ENCODE measurements at regions not wholly inside any gene's neighbourhood (a gene's known extent, or its start where the extent isn't known, plus 50 kb on each side); places are given as distances from the start of the nearest gene placed in this dataset.

DNA sequence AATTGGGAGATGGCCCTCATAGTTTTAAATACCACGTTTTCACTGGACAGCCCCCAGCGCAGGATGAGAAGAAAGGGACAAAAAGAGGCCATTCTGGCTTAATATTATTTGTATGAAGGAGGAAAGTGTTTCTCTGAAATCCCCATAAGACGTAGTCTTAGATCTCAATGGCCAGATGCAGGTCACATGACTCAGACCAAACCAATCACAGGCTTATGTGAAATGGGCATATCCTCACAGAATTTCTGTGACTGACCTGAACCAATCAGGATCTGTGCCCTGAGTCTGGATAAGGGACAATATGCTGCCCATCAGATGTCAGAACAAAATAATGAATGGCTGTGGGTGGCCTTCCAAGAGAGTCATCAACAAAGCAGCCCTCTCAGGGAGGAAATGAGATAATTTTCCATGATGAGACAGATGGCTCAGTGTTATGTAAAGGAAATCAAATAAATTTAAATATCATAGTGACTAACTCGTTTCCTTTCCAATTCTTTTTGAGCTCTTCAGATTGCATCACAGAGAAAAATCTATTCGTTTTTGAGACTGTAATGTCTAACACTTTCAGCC lies 1009.5 kb upstream of the TMEM132C start:
- H3K27ac ChIP-seq, result no peak overlapping the region
- H3K9me3 ChIP-seq, result no peaks in the 10 kb centered on the region
- H3K27me3 ChIP-seq, result no peaks in the 10 kb centered on the region
- no peak for DNase-seq
- H3K4me3 ChIP-seq, result no peak overlapping the region
- no peaks in the 10 kb centered on the region for H3K36me3 ChIP-seq
- no peaks in the 10 kb centered on the region for H3K4me1 ChIP-seq
- TF ChIP-seq POLR2A (IDR thresholded peaks at IDR 0.05), result no peak
- TF ChIP-seq, protein P1, sequence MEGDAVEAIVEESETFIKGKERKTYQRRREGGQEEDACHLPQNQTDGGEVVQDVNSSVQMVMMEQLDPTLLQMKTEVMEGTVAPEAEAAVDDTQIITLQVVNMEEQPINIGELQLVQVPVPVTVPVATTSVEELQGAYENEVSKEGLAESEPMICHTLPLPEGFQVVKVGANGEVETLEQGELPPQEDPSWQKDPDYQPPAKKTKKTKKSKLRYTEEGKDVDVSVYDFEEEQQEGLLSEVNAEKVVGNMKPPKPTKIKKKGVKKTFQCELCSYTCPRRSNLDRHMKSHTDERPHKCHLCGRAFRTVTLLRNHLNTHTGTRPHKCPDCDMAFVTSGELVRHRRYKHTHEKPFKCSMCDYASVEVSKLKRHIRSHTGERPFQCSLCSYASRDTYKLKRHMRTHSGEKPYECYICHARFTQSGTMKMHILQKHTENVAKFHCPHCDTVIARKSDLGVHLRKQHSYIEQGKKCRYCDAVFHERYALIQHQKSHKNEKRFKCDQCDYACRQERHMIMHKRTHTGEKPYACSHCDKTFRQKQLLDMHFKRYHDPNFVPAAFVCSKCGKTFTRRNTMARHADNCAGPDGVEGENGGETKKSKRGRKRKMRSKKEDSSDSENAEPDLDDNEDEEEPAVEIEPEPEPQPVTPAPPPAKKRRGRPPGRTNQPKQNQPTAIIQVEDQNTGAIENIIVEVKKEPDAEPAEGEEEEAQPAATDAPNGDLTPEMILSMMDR (IDR thresholded peaks at IDR 0.05), result no peak

DNA sequence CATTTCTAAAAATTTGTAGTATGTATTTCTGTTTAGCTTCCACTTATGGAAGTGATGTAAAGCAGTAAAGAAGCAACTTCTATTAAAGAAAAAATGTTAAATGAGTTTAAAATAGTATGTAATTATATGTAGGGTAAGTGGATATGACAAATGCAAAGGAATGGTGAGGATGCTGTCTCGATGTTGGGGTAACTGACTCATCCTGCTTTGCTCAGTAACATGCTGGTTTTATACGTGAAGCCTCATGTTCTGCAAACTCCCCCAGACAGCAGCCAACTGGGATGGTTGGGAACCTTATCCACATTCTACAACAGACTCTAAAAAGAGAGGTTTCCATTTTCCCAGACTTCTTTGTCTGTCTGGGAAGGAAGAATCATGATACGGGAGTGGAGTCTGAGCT lies 1006.4 kb upstream of the TMEM132C start:
- TF ChIP-seq, protein P1 (IDR thresholded peaks at IDR 0.05), result no peak
- TF ChIP-seq POLR2A (IDR thresholded peaks at IDR 0.05), result no peak
- Histone ChIP-seq H3K9me3 (no peaks in the 10 kb centered on the region), H3K4me1 (no peaks in the 10 kb centered on the region), H3K4me3 (no peak overlapping the region), H3K27me3 (no peaks in the 10 kb centered on the region), H3K36me3 (no peaks in the 10 kb centered on the region), H3K27ac (no peak overlapping the region)
- DNase-seq, result no peak

DNA sequence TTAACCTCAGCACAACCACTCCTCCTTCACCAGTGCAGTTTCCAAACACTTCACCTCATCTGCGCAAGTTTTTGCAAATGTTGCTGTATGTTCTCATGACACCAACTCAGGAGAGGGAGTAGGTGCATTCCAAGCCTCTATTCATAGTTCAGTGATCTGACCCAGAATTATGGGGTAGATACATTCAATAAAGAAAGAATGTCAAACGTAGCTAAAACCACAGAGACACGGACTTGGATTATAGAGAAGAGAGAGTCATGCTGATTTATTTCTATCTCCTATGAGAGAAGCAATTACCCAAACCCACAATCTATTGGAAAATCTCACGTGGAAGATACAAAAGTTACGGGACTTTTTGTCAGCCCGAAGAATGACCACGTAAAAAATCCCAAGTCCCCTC lies 1006.0 kb upstream of the TMEM132C start:
- no peaks in the 10 kb centered on the region for H3K9me3 ChIP-seq
- no peak for TF ChIP-seq POLR2A (IDR thresholded peaks at IDR 0.05)
- TF ChIP-seq, protein P1 (IDR thresholded peaks at IDR 0.05), result no peak
- no peaks in the 10 kb centered on the region for H3K36me3 ChIP-seq
- H3K27me3 ChIP-seq, result no peaks in the 10 kb centered on the region
- H3K4me1 ChIP-seq, result no peaks in the 10 kb centered on the region
- H3K27ac ChIP-seq, result no peak overlapping the region
- no peak for DNase-seq
- no peak overlapping the region for H3K4me3 ChIP-seq

DNA sequence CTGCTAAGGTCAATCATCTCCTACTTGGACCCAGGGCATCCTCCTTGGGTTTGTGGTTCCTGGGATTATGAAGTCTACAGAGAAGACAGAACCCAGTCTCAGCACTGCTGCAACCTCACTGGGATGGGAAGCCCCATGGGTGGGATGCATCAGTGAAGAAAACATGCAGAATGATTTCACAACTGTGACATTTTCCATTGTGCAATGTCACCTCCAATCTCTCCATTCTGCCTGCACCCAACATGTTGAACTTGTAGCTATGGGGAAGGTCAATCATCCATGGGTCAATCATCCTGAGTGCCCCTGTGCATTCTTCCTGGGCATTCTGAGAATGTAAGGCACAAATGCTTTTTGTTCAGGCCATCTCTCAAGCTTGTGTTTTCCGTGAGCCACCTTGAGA lies 1004.4 kb upstream of the TMEM132C start:
- Histone ChIP-seq H3K27me3 (no peaks in the 10 kb centered on the region), H3K27ac (no peak overlapping the region), H3K4me3 (no peak overlapping the region), H3K9me3 (no peaks in the 10 kb centered on the region), H3K36me3 (no peaks in the 10 kb centered on the region), H3K4me1 (no peaks in the 10 kb centered on the region)
- no peak for TF ChIP-seq POLR2A (IDR thresholded peaks at IDR 0.05)
- TF ChIP-seq, protein P1 (IDR thresholded peaks at IDR 0.05), result no peak
- no peak for DNase-seq

DNA sequence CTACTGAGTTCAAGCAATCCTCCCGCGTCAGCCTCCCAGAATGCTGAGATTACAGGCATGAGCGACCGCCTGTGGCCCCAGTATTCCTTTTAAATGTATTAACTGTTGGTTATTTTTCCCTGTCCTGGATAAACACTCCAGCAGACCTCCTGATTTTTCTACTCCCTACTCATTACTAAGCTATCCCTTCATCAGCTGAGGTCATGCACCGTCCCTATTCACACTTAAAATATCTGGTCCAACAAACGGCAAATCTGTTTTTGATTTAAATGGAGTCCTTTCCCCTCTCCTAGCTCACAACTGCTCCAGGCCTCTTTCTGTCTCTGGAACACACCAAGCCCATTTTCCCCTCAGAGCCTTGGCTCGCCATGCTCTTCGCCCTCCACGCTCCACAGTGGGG lies 1003.3 kb upstream of the TMEM132C start:
- DNase-seq, result no peak
- Histone ChIP-seq H3K4me1 (no peaks in the 10 kb centered on the region), H3K27me3 (no peaks in the 10 kb centered on the region), H3K27ac (no peak overlapping the region), H3K4me3 (no peak overlapping the region), H3K9me3 (no peaks in the 10 kb centered on the region), H3K36me3 (no peaks in the 10 kb centered on the region)
- TF ChIP-seq POLR2A (IDR thresholded peaks at IDR 0.05), result no peak
- TF ChIP-seq, protein P1 (IDR thresholded peaks at IDR 0.05), result no peak

DNA sequence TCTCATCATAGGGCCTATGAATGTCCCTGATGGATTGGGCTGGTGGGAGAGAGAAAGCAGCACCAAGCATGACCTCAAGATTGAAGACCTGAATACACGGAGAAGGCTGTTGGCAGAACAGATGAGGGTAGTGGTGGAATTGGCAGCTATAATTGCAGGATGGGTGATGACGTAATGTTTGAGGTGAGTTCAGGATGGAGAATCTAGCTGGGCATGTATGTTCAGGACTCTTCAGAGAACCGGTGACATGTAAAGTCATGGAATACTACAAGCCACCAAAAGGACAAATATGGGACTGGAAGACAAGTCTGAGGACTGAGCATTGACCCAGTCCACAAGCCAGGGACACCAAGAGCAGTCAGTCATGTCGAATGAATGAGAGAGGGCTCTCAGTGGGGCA lies 999.8 kb upstream of the TMEM132C start:
- H3K4me3 ChIP-seq, result no peak overlapping the region
- TF ChIP-seq, protein P1 (IDR thresholded peaks at IDR 0.05), result no peak
- no peak for TF ChIP-seq POLR2A (IDR thresholded peaks at IDR 0.05)
- H3K4me1 ChIP-seq, result no peaks in the 10 kb centered on the region
- no peak for DNase-seq
- no peaks in the 10 kb centered on the region for H3K36me3 ChIP-seq
- H3K9me3 ChIP-seq, result no peaks in the 10 kb centered on the region
- no peak overlapping the region for H3K27ac ChIP-seq
- no peaks in the 10 kb centered on the region for H3K27me3 ChIP-seq
